Vagina (tissue), 2 donors: ENCODE measurements at regions not wholly inside any gene's neighbourhood (a gene's known extent, or its start where the extent isn't known, plus 50 kb on each side); places are given as distances from the start of the nearest gene placed in this dataset.

Source experiments
- DNase-seq, 2 donors: peaks; one replicate each; pipeline ENCODE4 v3.0.0-alpha.2; 2017; ENCODE audit errors: extremely low spot score in 2 of 2
- H3K27ac ChIP-seq: fragments of 200-600 bp; sonication (generic); one replicate; pipeline ENCODE4 v1.5.1; 2019
- H3K27me3 ChIP-seq: fragments of 200-600 bp; sonication (generic); one replicate; pipeline ENCODE4 v1.5.1; 2019
- H3K36me3 ChIP-seq, 2 donors: fragments of 200-600 bp; sonication (generic); one replicate each; pipeline ENCODE4 v1.5.1; 2017 to 2019
- H3K4me1 ChIP-seq: fragments of 200-600 bp; sonication (generic); one replicate; pipeline ENCODE4 v1.5.1; 2019
- H3K4me3 ChIP-seq, 2 donors: fragments of 200-600 bp; sonication (generic); 1 replicate in 1 of 2; 2 replicates in 1 of 2; pipeline ENCODE4 v1.5.1; 2016 to 2019
- H3K9me3 ChIP-seq: fragments of 200-600 bp; sonication (generic); one replicate; pipeline ENCODE4 v1.5.1; 2019
- POLR2A ChIP-seq, 2 donors: fragments of 450-650 bp; IDR thresholded peaks; one replicate each; pipeline ENCODE4 v1.6.1; 2017; ENCODE audit warnings: antibody characterized with exemption in 2 of 2, mild to moderate bottlenecking in 2 of 2, moderate library complexity in 2 of 2
- POLR2AphosphoS5 ChIP-seq, 2 donors: sonication (generic); formaldehyde crosslinking; IDR thresholded peaks; one replicate each; pipeline ENCODE4 v1.9.0; 2017; ENCODE audit warnings: antibody characterized with exemption in 2 of 2, mild to moderate bottlenecking in 2 of 2, low read depth in 1 of 2; ENCODE audit not compliant: insufficient read depth in 1 of 2
- intact Hi-C: fragments of 100-400 bp; cut with DNase I; formaldehyde crosslinking; loops from one replicate; pipeline ENCODE4 v1.15.1; 2023
- TF ChIP-seq, protein P1 (sequence below), 3 experiments: fragments of 450-650 bp in 2 of 3; fragments of 200-600 bp in 1 of 3; sonication (generic) in 1 of 3; IDR thresholded peaks; one replicate each; pipeline ENCODE4 v1.5.1; 2017 to 2019; ENCODE audit warnings: antibody characterized with exemption in 3 of 3, mild to moderate bottlenecking in 2 of 3, moderate library complexity in 2 of 3

DNA sequence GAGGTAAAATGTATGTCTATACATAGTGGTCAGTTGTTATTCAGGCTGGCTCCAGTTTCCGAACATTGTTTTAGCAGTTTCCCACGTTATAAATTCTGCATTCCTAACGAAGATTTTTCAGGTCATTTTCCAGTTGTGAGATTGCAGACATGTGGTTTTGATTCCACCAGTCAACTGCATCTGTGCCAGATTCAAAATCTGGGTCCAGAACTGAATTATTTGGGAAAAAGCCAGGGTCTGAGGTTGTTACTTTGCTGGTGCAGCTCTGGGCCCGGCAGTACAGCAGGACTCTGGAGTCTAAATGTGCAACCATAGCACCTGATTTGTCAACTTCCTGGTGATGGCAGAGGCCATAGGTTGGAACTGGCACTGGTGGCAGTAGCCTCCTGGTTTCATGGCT lies 105.7 kb upstream of the MEGF10 start:
- no peak for DNase-seq
- H3K27ac ChIP-seq = no peak overlapping the region
- H3K36me3 ChIP-seq = no peaks in the 10 kb centered on the region
- no peak overlapping the region for H3K4me3 ChIP-seq
- TF ChIP-seq, protein P1, sequence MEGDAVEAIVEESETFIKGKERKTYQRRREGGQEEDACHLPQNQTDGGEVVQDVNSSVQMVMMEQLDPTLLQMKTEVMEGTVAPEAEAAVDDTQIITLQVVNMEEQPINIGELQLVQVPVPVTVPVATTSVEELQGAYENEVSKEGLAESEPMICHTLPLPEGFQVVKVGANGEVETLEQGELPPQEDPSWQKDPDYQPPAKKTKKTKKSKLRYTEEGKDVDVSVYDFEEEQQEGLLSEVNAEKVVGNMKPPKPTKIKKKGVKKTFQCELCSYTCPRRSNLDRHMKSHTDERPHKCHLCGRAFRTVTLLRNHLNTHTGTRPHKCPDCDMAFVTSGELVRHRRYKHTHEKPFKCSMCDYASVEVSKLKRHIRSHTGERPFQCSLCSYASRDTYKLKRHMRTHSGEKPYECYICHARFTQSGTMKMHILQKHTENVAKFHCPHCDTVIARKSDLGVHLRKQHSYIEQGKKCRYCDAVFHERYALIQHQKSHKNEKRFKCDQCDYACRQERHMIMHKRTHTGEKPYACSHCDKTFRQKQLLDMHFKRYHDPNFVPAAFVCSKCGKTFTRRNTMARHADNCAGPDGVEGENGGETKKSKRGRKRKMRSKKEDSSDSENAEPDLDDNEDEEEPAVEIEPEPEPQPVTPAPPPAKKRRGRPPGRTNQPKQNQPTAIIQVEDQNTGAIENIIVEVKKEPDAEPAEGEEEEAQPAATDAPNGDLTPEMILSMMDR (IDR thresholded peaks at IDR 0.05) = no peak
- TF ChIP-seq POLR2A (IDR thresholded peaks at IDR 0.05) = no peak
- TF ChIP-seq POLR2AphosphoS5 (IDR thresholded peaks at IDR 0.05; ENCODE audit: insufficient read depth in 1 of 2, low read depth in 1 of 2) = no peak
- no peaks in the 10 kb centered on the region for H3K27me3 ChIP-seq
- H3K4me1 ChIP-seq = no peaks in the 10 kb centered on the region
- no peaks in the 10 kb centered on the region for H3K9me3 ChIP-seq
- intact Hi-C loops = no loop called here

GRCh38 chr5:127186657-127187056 lies 103.9 kb upstream of the MEGF10 start:
- no peaks in the 10 kb centered on the region for H3K9me3 ChIP-seq
- intact Hi-C loops = no loop called here
- H3K4me3 ChIP-seq = no peak overlapping the region
- no peak overlapping the region for H3K27ac ChIP-seq
- H3K36me3 ChIP-seq = no peaks in the 10 kb centered on the region
- no peaks in the 10 kb centered on the region for H3K4me1 ChIP-seq
- TF ChIP-seq POLR2A (IDR thresholded peaks at IDR 0.05) (no peak), POLR2AphosphoS5 (IDR thresholded peaks at IDR 0.05; ENCODE audit: insufficient read depth in 1 of 2, low read depth in 1 of 2) (no peak)
- TF ChIP-seq, protein P1 (IDR thresholded peaks at IDR 0.05) = no peak
- H3K27me3 ChIP-seq = no peaks in the 10 kb centered on the region
- no peak for DNase-seq

DNA sequence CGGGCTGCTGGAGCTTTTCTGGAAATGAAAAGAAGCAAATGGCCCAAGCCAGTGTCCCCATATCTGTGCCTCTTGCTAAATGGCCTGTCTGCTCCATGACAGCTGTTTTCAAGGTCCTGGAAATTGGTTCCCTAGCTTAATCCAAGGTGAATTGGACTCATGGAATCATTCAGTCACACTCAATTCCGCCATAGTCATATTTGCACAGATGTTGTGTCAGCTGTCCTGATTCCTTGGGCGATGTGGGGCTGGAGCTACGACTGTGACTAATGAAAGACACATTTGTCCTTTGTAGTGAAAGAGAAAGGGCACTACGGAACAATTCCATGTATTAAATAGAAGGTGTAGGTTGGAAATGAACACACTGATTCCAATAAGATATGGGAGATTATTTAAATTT lies 102.9 kb upstream of the MEGF10 start:
- TF ChIP-seq, protein P1 (IDR thresholded peaks at IDR 0.05) = no peak
- TF ChIP-seq POLR2AphosphoS5 (IDR thresholded peaks at IDR 0.05; ENCODE audit: insufficient read depth in 1 of 2, low read depth in 1 of 2) (no peak), POLR2A (IDR thresholded peaks at IDR 0.05) (no peak)
- Histone ChIP-seq H3K9me3 (no peaks in the 10 kb centered on the region), H3K36me3 (no peaks in the 10 kb centered on the region), H3K4me1 (no peaks in the 10 kb centered on the region), H3K27ac (no peak overlapping the region), H3K4me3 (no peak overlapping the region), H3K27me3 (no peaks in the 10 kb centered on the region)
- intact Hi-C loops = no loop called here
- no peak for DNase-seq

DNA sequence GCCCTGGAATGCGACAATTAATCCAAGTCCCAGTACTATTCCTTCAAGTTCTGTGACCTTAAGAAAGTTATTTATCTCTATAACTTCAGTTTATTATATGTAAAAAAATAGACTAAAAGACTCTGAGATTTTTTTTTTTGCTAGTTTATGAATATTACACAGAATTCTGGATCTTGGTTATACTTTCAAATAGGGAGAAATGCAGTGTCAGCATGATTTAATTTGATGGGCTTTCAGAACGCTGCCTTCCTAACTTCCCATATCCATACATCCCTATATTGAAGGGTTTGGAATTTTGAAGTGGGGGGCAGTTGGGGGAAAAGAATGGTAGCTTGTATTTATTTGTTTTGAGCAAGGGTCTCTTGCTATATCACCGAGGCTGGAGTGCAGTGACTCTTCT lies 98.4 kb upstream of the MEGF10 start:
- no peak for TF ChIP-seq POLR2A (IDR thresholded peaks at IDR 0.05)
- TF ChIP-seq POLR2AphosphoS5 (IDR thresholded peaks at IDR 0.05; ENCODE audit: insufficient read depth in 1 of 2, low read depth in 1 of 2) = no peak
- TF ChIP-seq, protein P1 (IDR thresholded peaks at IDR 0.05) = no peak
- Histone ChIP-seq H3K4me1 (no peaks in the 10 kb centered on the region), H3K36me3 (no peaks in the 10 kb centered on the region), H3K4me3 (no peak overlapping the region), H3K27ac (no peak overlapping the region), H3K9me3 (no peaks in the 10 kb centered on the region), H3K27me3 (no peaks in the 10 kb centered on the region)
- no peak for DNase-seq
- intact Hi-C loops = no loop called here

- H3K36me3 ChIP-seq = no peaks in the 10 kb centered on the region
- H3K4me1 ChIP-seq = no peaks in the 10 kb centered on the region
- H3K4me3 ChIP-seq = no peak overlapping the region
- intact Hi-C loops = no loop called here
- H3K27ac ChIP-seq = no peak overlapping the region
- H3K27me3 ChIP-seq = no peaks in the 10 kb centered on the region
- H3K9me3 ChIP-seq = no peaks in the 10 kb centered on the region
- TF ChIP-seq, protein P1 (IDR thresholded peaks at IDR 0.05) = no peak
- TF ChIP-seq POLR2A (IDR thresholded peaks at IDR 0.05) (no peak), POLR2AphosphoS5 (IDR thresholded peaks at IDR 0.05; ENCODE audit: insufficient read depth in 1 of 2, low read depth in 1 of 2) (no peak)
- DNase-seq = no peak
Measured at GRCh38 chr5:127192836-127193338, 97.7 kb upstream of the MEGF10 start.
